ENCODE measurements at regions not wholly inside any gene's neighbourhood (a gene's known extent, or its start where the extent isn't known, plus 50 kb on each side); places are given as distances from the start of the nearest gene placed in this dataset.

DNA sequence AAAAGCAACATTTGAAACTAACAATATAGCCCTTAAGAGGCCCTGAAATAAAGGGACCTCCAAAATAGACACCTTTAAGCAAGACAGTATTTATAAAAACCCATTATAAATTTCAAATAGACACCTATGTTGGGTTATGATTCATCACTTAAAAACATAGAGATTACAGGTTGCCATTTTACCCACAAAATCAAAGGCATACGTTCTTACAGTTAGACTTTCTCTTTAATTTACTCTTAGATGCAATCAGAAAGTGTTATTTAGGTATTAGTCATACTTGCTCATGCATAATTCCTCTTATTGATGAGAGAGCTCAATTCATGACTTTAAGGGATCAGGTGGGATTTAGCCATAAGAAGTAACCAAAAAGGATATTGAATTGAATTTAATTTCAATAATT is 51.5 kb upstream of the TMEM200A start:
- no peak overlapping the region for H3K27ac ChIP-seq
- no peak for TF ChIP-seq CTCF (conservative IDR thresholded peaks at IDR 0.05; ENCODE audit: low read depth)
- DNase-seq (ENCODE audit: low spot score), result no peak
- POLR2A ChIA-PET (ENCODE audit: low non-redundant PET), result no interaction called here
- CTCF ChIA-PET, result interaction anchor here (0.5 kb wide), 1 partner anchor 196 kb away, joined by 3 read pairs; no protein-coding TSS in a partner anchor

- H3K27ac ChIP-seq, result no peak overlapping the region
- no peak for TF ChIP-seq CTCF (conservative IDR thresholded peaks at IDR 0.05; ENCODE audit: low read depth)
- ChIA-PET POLR2A (ENCODE audit: low non-redundant PET) (no interaction called here), CTCF (interaction anchor here (0.6 kb wide), 1 partner anchor 577 kb away, joined by 12 read pairs; no protein-coding TSS in a partner anchor)
- no peak for DNase-seq (ENCODE audit: low spot score)
Observed at GRCh38 chr6:130313206-130313605, 52.6 kb upstream of the TMEM200A start.

DNA sequence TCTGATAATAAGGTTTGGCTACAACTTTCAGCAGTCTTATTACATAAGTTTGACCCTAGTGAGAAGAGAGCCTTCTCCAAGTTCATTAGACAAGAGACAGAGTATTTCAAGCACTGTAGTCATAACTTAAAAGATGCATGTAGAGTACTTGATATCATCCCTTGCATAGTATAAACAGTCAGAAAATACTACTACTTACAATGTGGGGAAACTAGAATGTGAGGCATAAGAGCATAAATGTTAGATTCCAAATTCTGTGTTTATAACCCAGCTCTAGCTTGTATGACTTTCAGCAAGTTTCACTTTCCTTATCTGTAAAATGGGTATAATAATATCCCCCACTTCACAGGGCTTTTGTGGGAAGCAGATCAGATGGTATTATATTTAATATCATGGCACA is 56.8 kb upstream of the TMEM200A start:
- no peak for DNase-seq (ENCODE audit: low spot score)
- ChIA-PET CTCF (interaction anchor here (0.7 kb wide), 1 partner anchor 711 kb away, joined by 3 read pairs; no protein-coding TSS in a partner anchor), POLR2A (ENCODE audit: low non-redundant PET) (no interaction called here)
- TF ChIP-seq CTCF (conservative IDR thresholded peaks at IDR 0.05; ENCODE audit: low read depth), result no peak
- H3K27ac ChIP-seq, result no peak overlapping the region

DNA sequence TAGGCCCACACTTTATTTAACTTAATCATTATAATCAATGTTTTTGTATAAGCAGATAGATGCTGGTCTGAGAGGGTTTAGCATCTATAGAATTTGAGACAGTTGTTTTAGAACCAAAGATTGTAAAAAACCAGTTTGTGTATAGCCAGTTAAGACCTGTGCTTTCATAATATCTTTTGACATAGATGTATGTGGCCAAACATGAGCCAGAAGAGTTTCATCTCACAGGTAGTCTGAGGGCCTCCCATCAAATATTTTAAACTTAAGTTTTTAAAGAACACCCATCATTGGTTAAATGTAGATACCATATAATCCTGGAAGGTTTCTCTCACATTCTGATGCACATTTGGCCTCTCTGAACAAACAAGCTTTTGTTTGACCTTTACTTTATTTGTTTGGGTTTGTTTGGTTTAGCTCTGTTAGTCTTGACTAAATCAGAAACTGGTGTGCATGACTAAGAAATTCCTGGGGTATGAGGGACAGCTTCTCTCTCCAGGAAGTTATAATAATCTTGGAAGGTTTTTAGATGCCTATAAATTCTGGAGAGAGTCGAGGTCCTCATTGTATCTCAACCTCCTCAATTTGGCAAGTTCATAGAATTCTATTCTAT is 58.0 kb upstream of the TMEM200A start:
- no peak overlapping the region for H3K27ac ChIP-seq
- DNase-seq (ENCODE audit: low spot score), result no peak
- ChIA-PET POLR2A (ENCODE audit: low non-redundant PET) (no interaction called here), CTCF (interaction anchor here (0.6 to 0.7 kb wide), 2 partner anchors 520 to 788 kb away, joined by 3 read pairs; partner anchors contain the start of gene SMLR1)
- no peak for TF ChIP-seq CTCF (conservative IDR thresholded peaks at IDR 0.05; ENCODE audit: low read depth)

DNA sequence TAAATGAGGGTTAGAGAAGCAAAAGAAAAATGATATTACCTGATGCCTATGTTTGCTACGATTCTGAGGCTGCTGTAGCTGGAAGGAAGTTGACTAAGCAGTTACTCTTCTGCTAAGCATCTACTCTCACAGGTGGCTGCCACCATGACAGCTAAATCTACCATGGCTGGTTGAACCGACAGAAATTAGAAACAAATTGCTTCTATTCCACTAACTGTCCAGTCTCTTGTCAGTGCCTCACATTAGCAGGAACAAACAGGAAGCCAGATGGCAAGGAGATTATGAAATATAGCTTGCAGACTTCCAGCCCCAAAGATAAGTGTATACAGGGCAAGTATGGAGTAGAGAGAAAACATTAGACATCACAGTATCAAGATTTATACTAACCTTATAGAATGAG is 59.4 kb upstream of the TMEM200A start:
- no peak overlapping the region for H3K27ac ChIP-seq
- ChIA-PET CTCF (no interaction called here), POLR2A (ENCODE audit: low non-redundant PET) (no interaction called here)
- TF ChIP-seq CTCF (conservative IDR thresholded peaks at IDR 0.05; ENCODE audit: low read depth), result no peak
- DNase-seq (ENCODE audit: low spot score), result no peak

DNA sequence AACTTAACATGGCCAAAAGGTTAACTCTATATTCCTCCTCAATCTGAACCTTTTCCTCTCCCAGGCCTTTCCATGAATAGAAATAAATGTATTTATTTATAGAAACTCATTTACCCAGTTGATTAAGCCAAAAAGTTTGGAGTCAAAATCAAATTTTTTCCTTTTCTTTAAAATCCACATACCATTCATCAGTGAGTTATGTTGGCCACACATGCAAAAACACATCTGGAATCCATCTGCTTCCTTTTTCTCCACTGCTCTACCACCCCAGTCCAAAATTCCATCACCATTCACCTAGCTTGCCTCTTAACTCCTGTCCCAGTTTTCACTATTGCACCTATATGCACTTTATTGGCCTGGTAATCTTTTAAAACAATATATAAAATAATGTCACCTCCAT is 62.4 kb upstream of the TMEM200A start:
- CTCF ChIA-PET, result interaction anchor here (0.7 kb wide), 1 partner anchor 131 kb away, joined by 4 read pairs; no protein-coding TSS in a partner anchor
- no peak for DNase-seq (ENCODE audit: low spot score)
- POLR2A ChIA-PET (ENCODE audit: low non-redundant PET), result interaction anchor here (1.0 kb wide), 1 partner anchor 165 kb away, joined by 3 read pairs; no protein-coding TSS in a partner anchor
- no peak overlapping the region for H3K27ac ChIP-seq
- TF ChIP-seq CTCF (conservative IDR thresholded peaks at IDR 0.05; ENCODE audit: low read depth), result no peak
